ENCODE measurements at regions not wholly inside any gene's neighbourhood (a gene's known extent, or its start where the extent isn't known, plus 50 kb on each side); places are given as distances from the start of the nearest gene placed in this dataset.
A peak's percentile ranks its signal among the peaks of the same experiment; 100 is the strongest.

GRCh38 chr5:61905613-61906012 is 400.4 kb upstream of the KIF2A start:
- 69 to 94% (median 85%) methylated on average over 3 of the region's 3 CpGs for WGBS, 3 donors
- Histone ChIP-seq H3K9me3 (ENCODE audit: control insufficient read depth in 2 of 2, insufficient read depth in 1 of 2, low read depth in 1 of 2, low read length in 1 of 2) (no peaks in the 10 kb centered on the region), H3K27me3 (ENCODE audit: control insufficient read depth in 3 of 3, insufficient read depth in 3 of 3, low read length in 3 of 3) (no peaks in the 10 kb centered on the region), H3K27ac (ENCODE audit: low read depth in 1 of 3, low read length in 2 of 3) (no peak overlapping the region), H3K4me3 (ENCODE audit: low read depth in 1 of 3, low read length in 3 of 3) (no peak overlapping the region), H3K4me1 (ENCODE audit: control insufficient read depth in 3 of 3, insufficient read depth in 2 of 3, low read depth in 1 of 3, low read length in 2 of 3) (no peaks in the 10 kb centered on the region), H3K36me3 (ENCODE audit: control insufficient read depth in 3 of 3, insufficient read depth in 2 of 3, low read depth in 1 of 3, low read length in 3 of 3) (no peaks in the 10 kb centered on the region)
- FAIRE-seq = no peak
- DNase-seq = no peak

- H3K4me3 ChIP-seq (ENCODE audit: low read depth in 1 of 3, low read length in 3 of 3) = no peak overlapping the region
- H3K4me1 ChIP-seq (ENCODE audit: control insufficient read depth in 3 of 3, insufficient read depth in 2 of 3, low read depth in 1 of 3, low read length in 2 of 3) = no peaks in the 10 kb centered on the region
- DNase-seq = no peak
- no peaks in the 10 kb centered on the region for H3K36me3 ChIP-seq (ENCODE audit: control insufficient read depth in 3 of 3, insufficient read depth in 2 of 3, low read depth in 1 of 3, low read length in 3 of 3)
- 76 to 83% (median 82%) methylated on average over 5 of the region's 5 CpGs for WGBS, 3 donors
- H3K9me3 ChIP-seq (ENCODE audit: control insufficient read depth in 2 of 2, insufficient read depth in 1 of 2, low read depth in 1 of 2, low read length in 1 of 2) = peaks cover 0 to 3% of the 10 kb centered on the region in 2 donors
- no peaks in the 10 kb centered on the region for H3K27me3 ChIP-seq (ENCODE audit: control insufficient read depth in 3 of 3, insufficient read depth in 3 of 3, low read length in 3 of 3)
- no peak overlapping the region for H3K27ac ChIP-seq (ENCODE audit: low read depth in 1 of 3, low read length in 2 of 3)
- FAIRE-seq = no peak
Measured at GRCh38 chr5:61906820-61907219, 399.2 kb upstream of the KIF2A start.

- FAIRE-seq (no peak), DNase-seq (no peak)
- Histone ChIP-seq H3K9me3 (ENCODE audit: control insufficient read depth in 2 of 2, insufficient read depth in 1 of 2, low read depth in 1 of 2, low read length in 1 of 2) (peaks cover 0 to 14% of the 10 kb centered on the region in 2 donors), H3K27ac (ENCODE audit: low read depth in 1 of 3, low read length in 2 of 3) (no peak overlapping the region), H3K36me3 (ENCODE audit: control insufficient read depth in 3 of 3, insufficient read depth in 2 of 3, low read depth in 1 of 3, low read length in 3 of 3) (no peaks in the 10 kb centered on the region), H3K27me3 (ENCODE audit: control insufficient read depth in 3 of 3, insufficient read depth in 3 of 3, low read length in 3 of 3) (no peaks in the 10 kb centered on the region), H3K4me1 (ENCODE audit: control insufficient read depth in 3 of 3, insufficient read depth in 2 of 3, low read depth in 1 of 3, low read length in 2 of 3) (no peaks in the 10 kb centered on the region), H3K4me3 (ENCODE audit: low read depth in 1 of 3, low read length in 3 of 3) (no peak overlapping the region)
- 91 to 97% (median 96%) methylated on average over 4 of the region's 4 CpGs for WGBS, 3 donors
Measured at GRCh38 chr5:61907995-61908394, 398.0 kb upstream of the KIF2A start.

- H3K4me1 ChIP-seq (ENCODE audit: control insufficient read depth in 3 of 3, insufficient read depth in 2 of 3, low read depth in 1 of 3, low read length in 2 of 3) = no peaks in the 10 kb centered on the region
- H3K27me3 ChIP-seq (ENCODE audit: control insufficient read depth in 3 of 3, insufficient read depth in 3 of 3, low read length in 3 of 3) = no peaks in the 10 kb centered on the region
- DNase-seq (peak in 1 of 2 donors; percentile 43), FAIRE-seq (no peak)
- H3K9me3 ChIP-seq (ENCODE audit: control insufficient read depth in 2 of 2, insufficient read depth in 1 of 2, low read depth in 1 of 2, low read length in 1 of 2) = peaks cover 0 to 14% of the 10 kb centered on the region in 2 donors
- H3K27ac ChIP-seq (ENCODE audit: low read depth in 1 of 3, low read length in 2 of 3) = no peak overlapping the region
- no peaks in the 10 kb centered on the region for H3K36me3 ChIP-seq (ENCODE audit: control insufficient read depth in 3 of 3, insufficient read depth in 2 of 3, low read depth in 1 of 3, low read length in 3 of 3)
- WGBS, 3 donors = 85 to 92% (median 90%) methylated on average over 2 of the region's 2 CpGs
- no peak overlapping the region for H3K4me3 ChIP-seq (ENCODE audit: low read depth in 1 of 3, low read length in 3 of 3)
Measured at GRCh38 chr5:61910771-61911170, 395.2 kb upstream of the KIF2A start.

GRCh38 chr5:61912559-61912958 is 393.4 kb upstream of the KIF2A start:
- no peak for FAIRE-seq
- Histone ChIP-seq H3K36me3 (ENCODE audit: control insufficient read depth in 3 of 3, insufficient read depth in 2 of 3, low read depth in 1 of 3, low read length in 3 of 3) (no peaks in the 10 kb centered on the region), H3K9me3 (ENCODE audit: control insufficient read depth in 2 of 2, insufficient read depth in 1 of 2, low read depth in 1 of 2, low read length in 1 of 2) (peaks cover 0 to 14% of the 10 kb centered on the region in 2 donors), H3K27ac (ENCODE audit: low read depth in 1 of 3, low read length in 2 of 3) (no peak overlapping the region), H3K4me1 (ENCODE audit: control insufficient read depth in 3 of 3, insufficient read depth in 2 of 3, low read depth in 1 of 3, low read length in 2 of 3) (peaks cover 0 to under 1% (median 0%) of the 10 kb centered on the region in 3 donors), H3K27me3 (ENCODE audit: control insufficient read depth in 3 of 3, insufficient read depth in 3 of 3, low read length in 3 of 3) (no peaks in the 10 kb centered on the region), H3K4me3 (ENCODE audit: low read depth in 1 of 3, low read length in 3 of 3) (no peak overlapping the region)
- WGBS, 3 donors = 91 to 96% (median 93%) methylated on average over 6 of the region's 6 CpGs
- DNase-seq = no peak

- FAIRE-seq (no peak), DNase-seq (no peak)
- Histone ChIP-seq H3K4me3 (ENCODE audit: low read depth in 1 of 3, low read length in 3 of 3) (no peak overlapping the region), H3K27ac (ENCODE audit: low read depth in 1 of 3, low read length in 2 of 3) (no peak overlapping the region), H3K9me3 (ENCODE audit: control insufficient read depth in 2 of 2, insufficient read depth in 1 of 2, low read depth in 1 of 2, low read length in 1 of 2) (peaks cover 0 to 14% of the 10 kb centered on the region in 2 donors), H3K4me1 (ENCODE audit: control insufficient read depth in 3 of 3, insufficient read depth in 2 of 3, low read depth in 1 of 3, low read length in 2 of 3) (peaks cover 0 to 20% (median 0%) of the 10 kb centered on the region in 3 donors), H3K36me3 (ENCODE audit: control insufficient read depth in 3 of 3, insufficient read depth in 2 of 3, low read depth in 1 of 3, low read length in 3 of 3) (no peaks in the 10 kb centered on the region), H3K27me3 (ENCODE audit: control insufficient read depth in 3 of 3, insufficient read depth in 3 of 3, low read length in 3 of 3) (no peaks in the 10 kb centered on the region)
- 56 to 58% (median 56%) methylated on average over 4 of the region's 4 CpGs for WGBS, 3 donors
Measured at GRCh38 chr5:61915646-61916045, 390.4 kb upstream of the KIF2A start.

GRCh38 chr5:61916621-61917620 is 389.1 kb upstream of the KIF2A start:
- no peaks in the 10 kb centered on the region for H3K36me3 ChIP-seq (ENCODE audit: control insufficient read depth in 3 of 3, insufficient read depth in 2 of 3, low read depth in 1 of 3, low read length in 3 of 3)
- no peaks in the 10 kb centered on the region for H3K27me3 ChIP-seq (ENCODE audit: control insufficient read depth in 3 of 3, insufficient read depth in 3 of 3, low read length in 3 of 3)
- FAIRE-seq = no peak
- H3K4me1 ChIP-seq (ENCODE audit: control insufficient read depth in 3 of 3, insufficient read depth in 2 of 3, low read depth in 1 of 3, low read length in 2 of 3) = peaks cover 0 to 20% (median 0%) of the 10 kb centered on the region in 3 donors
- H3K9me3 ChIP-seq (ENCODE audit: control insufficient read depth in 2 of 2, insufficient read depth in 1 of 2, low read depth in 1 of 2, low read length in 1 of 2) = peaks cover 0 to 10% of the 10 kb centered on the region in 2 donors
- peak in 1 of 2 donors; percentile 8 for DNase-seq
- WGBS, 3 donors = 89 to 96% (median 93%) methylated on average over 4 of the region's 4 CpGs
- H3K4me3 ChIP-seq (ENCODE audit: low read depth in 1 of 3, low read length in 3 of 3) = no peak overlapping the region
- no peak overlapping the region for H3K27ac ChIP-seq (ENCODE audit: low read depth in 1 of 3, low read length in 2 of 3)

GRCh38 chr5:61918611-61919010 is 387.4 kb upstream of the KIF2A start:
- peaks cover 0 to 20% (median 0%) of the 10 kb centered on the region in 3 donors for H3K4me1 ChIP-seq (ENCODE audit: control insufficient read depth in 3 of 3, insufficient read depth in 2 of 3, low read depth in 1 of 3, low read length in 2 of 3)
- H3K27ac ChIP-seq (ENCODE audit: low read depth in 1 of 3, low read length in 2 of 3) = peak overlapping the region in 1 of 3 donors; percentile 47
- no peaks in the 10 kb centered on the region for H3K27me3 ChIP-seq (ENCODE audit: control insufficient read depth in 3 of 3, insufficient read depth in 3 of 3, low read length in 3 of 3)
- no peak for FAIRE-seq
- no peaks in the 10 kb centered on the region for H3K9me3 ChIP-seq (ENCODE audit: control insufficient read depth in 2 of 2, insufficient read depth in 1 of 2, low read depth in 1 of 2, low read length in 1 of 2)
- WGBS, 3 donors = 0 to 36% (median 9%) methylated on average over 2 of the region's 2 CpGs
- no peaks in the 10 kb centered on the region for H3K36me3 ChIP-seq (ENCODE audit: control insufficient read depth in 3 of 3, insufficient read depth in 2 of 3, low read depth in 1 of 3, low read length in 3 of 3)
- no peak overlapping the region for H3K4me3 ChIP-seq (ENCODE audit: low read depth in 1 of 3, low read length in 3 of 3)
- peak; percentile 74 to 81 for DNase-seq

Measured in small intestine (tissue), 7 donors.